ENCODE measurements at regions not wholly inside any gene's neighbourhood (a gene's known extent, or its start where the extent isn't known, plus 50 kb on each side); places are given as distances from the start of the nearest gene placed in this dataset.

DNA sequence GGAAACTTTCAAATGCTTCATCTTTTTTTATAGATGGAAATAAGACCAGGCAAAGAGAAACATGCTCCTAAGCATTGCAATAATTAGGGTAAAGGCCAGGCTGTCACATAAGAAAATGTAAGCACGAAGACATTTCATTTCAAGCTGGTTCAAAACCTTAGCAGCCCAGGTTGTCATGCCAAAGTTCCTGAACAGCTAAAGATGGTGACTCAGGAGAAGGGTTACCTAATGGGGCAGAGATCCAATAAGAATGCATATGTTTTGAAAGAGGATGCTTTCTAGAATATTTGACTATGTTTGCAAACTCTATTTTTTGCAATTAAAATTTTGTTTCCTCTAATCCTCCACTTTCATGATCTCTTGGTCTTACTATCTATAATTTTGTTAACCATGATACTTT, 65.6 kb upstream of the PHACTR2 start:
- Histone ChIP-seq H3K9me1 (ENCODE audit: control insufficient read depth, extremely low read depth, insufficient read depth, low read length) (no peaks in the 10 kb centered on the region), H3K9me3 (ENCODE audit: control insufficient read depth, low read depth, low read length) (no peaks in the 10 kb centered on the region), H2AFZ (ENCODE audit: control insufficient read depth, low read length) (no peak overlapping the region), H3K4me3 (ENCODE audit: control insufficient read depth in 2 of 3, extremely low read depth in 1 of 3, insufficient read depth in 2 of 3, low read depth in 1 of 3, low read length in 3 of 3) (no peak overlapping the region), H3K4me1 (ENCODE audit: control insufficient read depth, extremely low read depth, insufficient read depth, low read length) (no peaks in the 10 kb centered on the region), H3K9ac (ENCODE audit: control insufficient read depth, extremely low read depth, insufficient read depth, low read length) (no peak overlapping the region), H3K36me3 (ENCODE audit: control insufficient read depth in 2 of 2, extremely low read depth in 1 of 2, insufficient read depth in 2 of 2, low read length in 2 of 2) (no peaks in the 10 kb centered on the region), H4K20me1 (ENCODE audit: control insufficient read depth, extremely low read depth, insufficient read depth, low read length) (no peaks in the 10 kb centered on the region), H3K4me2 (ENCODE audit: control insufficient read depth, extremely low read depth, insufficient read depth, low read depth, low read length) (no peak overlapping the region), H3K79me2 (ENCODE audit: control insufficient read depth, insufficient read depth, low read length) (no peaks in the 10 kb centered on the region), H3K27ac (ENCODE audit: control insufficient read depth, insufficient read depth, low read length) (no peak overlapping the region), H3K27me3 (ENCODE audit: control insufficient read depth, extremely low read depth, insufficient read depth, low read length) (no peaks in the 10 kb centered on the region)
- TF ChIP-seq, protein P1, sequence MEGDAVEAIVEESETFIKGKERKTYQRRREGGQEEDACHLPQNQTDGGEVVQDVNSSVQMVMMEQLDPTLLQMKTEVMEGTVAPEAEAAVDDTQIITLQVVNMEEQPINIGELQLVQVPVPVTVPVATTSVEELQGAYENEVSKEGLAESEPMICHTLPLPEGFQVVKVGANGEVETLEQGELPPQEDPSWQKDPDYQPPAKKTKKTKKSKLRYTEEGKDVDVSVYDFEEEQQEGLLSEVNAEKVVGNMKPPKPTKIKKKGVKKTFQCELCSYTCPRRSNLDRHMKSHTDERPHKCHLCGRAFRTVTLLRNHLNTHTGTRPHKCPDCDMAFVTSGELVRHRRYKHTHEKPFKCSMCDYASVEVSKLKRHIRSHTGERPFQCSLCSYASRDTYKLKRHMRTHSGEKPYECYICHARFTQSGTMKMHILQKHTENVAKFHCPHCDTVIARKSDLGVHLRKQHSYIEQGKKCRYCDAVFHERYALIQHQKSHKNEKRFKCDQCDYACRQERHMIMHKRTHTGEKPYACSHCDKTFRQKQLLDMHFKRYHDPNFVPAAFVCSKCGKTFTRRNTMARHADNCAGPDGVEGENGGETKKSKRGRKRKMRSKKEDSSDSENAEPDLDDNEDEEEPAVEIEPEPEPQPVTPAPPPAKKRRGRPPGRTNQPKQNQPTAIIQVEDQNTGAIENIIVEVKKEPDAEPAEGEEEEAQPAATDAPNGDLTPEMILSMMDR (optimal IDR thresholded peaks at IDR 0.05 in 1 of 3, IDR thresholded peaks at IDR 0.05 in 1 of 3, conservative IDR thresholded peaks at IDR 0.05 in 1 of 3; ENCODE audit: extremely low read depth in 1 of 3, insufficient read depth in 2 of 3, low read length in 3 of 3) = no peak
- TF ChIP-seq EZH2 (IDR thresholded peaks at IDR 0.05; ENCODE audit: low read length) = no peak
- DNase-seq (ENCODE audit: low read depth, low spot score) (no peak), FAIRE-seq (no peak)
- dilution Hi-C loops (cut with MboI; ENCODE audit: extremely low pct_ligation_motif_present, low sequenced_read_pairs) = no loop called here

- Histone ChIP-seq H3K27ac (ENCODE audit: control insufficient read depth, insufficient read depth, low read length) (no peak overlapping the region), H3K9me3 (ENCODE audit: control insufficient read depth, low read depth, low read length) (no peaks in the 10 kb centered on the region), H3K27me3 (ENCODE audit: control insufficient read depth, extremely low read depth, insufficient read depth, low read length) (no peaks in the 10 kb centered on the region), H3K79me2 (ENCODE audit: control insufficient read depth, insufficient read depth, low read length) (no peaks in the 10 kb centered on the region), H3K4me3 (ENCODE audit: control insufficient read depth in 2 of 3, extremely low read depth in 1 of 3, insufficient read depth in 2 of 3, low read depth in 1 of 3, low read length in 3 of 3) (no peak overlapping the region), H4K20me1 (ENCODE audit: control insufficient read depth, extremely low read depth, insufficient read depth, low read length) (no peaks in the 10 kb centered on the region), H2AFZ (ENCODE audit: control insufficient read depth, low read length) (no peak overlapping the region), H3K36me3 (ENCODE audit: control insufficient read depth in 2 of 2, extremely low read depth in 1 of 2, insufficient read depth in 2 of 2, low read length in 2 of 2) (no peaks in the 10 kb centered on the region), H3K4me2 (ENCODE audit: control insufficient read depth, extremely low read depth, insufficient read depth, low read depth, low read length) (no peak overlapping the region), H3K9me1 (ENCODE audit: control insufficient read depth, extremely low read depth, insufficient read depth, low read length) (no peaks in the 10 kb centered on the region), H3K4me1 (ENCODE audit: control insufficient read depth, extremely low read depth, insufficient read depth, low read length) (no peaks in the 10 kb centered on the region), H3K9ac (ENCODE audit: control insufficient read depth, extremely low read depth, insufficient read depth, low read length) (no peak overlapping the region)
- no peak for DNase-seq (ENCODE audit: low read depth, low spot score)
- no peak for FAIRE-seq
- TF ChIP-seq, protein P1 (optimal IDR thresholded peaks at IDR 0.05 in 1 of 3, IDR thresholded peaks at IDR 0.05 in 1 of 3, conservative IDR thresholded peaks at IDR 0.05 in 1 of 3; ENCODE audit: extremely low read depth in 1 of 3, insufficient read depth in 2 of 3, low read length in 3 of 3) = no peak
- TF ChIP-seq EZH2 (IDR thresholded peaks at IDR 0.05; ENCODE audit: low read length) = no peak
- dilution Hi-C loops (cut with MboI; ENCODE audit: extremely low pct_ligation_motif_present, low sequenced_read_pairs) = no loop called here
Observed at GRCh38 chr6:143611580-143611979, 66.2 kb upstream of the PHACTR2 start.

All from keratinocyte (primary cell).